HG03135 (cell line): ENCODE measurements at regions not wholly inside any gene's neighbourhood (a gene's known extent, or its start where the extent isn't known, plus 50 kb on each side); places are given as distances from the start of the nearest gene placed in this dataset.

ENCODE experiments used
- ATAC-seq: cut with Tn5 transposase; IDR thresholded peaks from one replicate; pipeline ENCODE4 v1.9.1; 2021; ENCODE audit warnings: mild to moderate bottlenecking, moderate library complexity; ENCODE audit not compliant: unreplicated experiment

DNA sequence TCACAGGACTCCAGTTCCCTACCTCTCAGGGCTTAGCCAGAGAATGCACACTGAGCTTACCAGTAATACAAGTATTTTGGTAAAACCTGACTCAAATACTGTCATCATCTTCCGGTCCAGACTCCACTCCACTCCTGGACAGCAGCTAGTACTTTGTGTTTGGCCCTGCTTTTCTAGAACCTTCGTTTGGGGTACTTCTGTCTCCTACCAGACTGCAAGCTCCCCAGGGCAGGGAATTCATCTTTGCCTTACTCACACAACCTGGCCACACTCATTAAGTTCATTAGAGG is 108.9 kb upstream of the CDC42EP3 start:
- ATAC-seq = no peak

DNA sequence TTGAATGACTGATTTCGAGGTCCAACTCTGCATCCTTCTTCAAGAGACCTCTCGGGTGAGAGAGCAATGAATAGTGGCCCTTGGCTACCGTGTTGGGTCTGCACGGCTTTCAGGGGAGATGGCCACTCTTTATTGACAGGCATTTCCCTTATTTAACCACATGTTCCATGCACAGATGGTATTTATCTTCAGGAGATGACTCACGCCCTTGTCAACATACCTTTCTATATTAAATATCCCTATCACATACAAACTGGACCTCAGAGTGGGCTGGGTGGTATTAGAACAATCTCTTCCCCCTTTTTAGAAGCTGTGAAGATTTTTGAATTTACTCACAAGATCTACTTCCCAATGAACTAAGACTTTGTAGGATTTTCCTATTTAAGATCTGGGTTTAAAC is 109.6 kb upstream of the CDC42EP3 start:
- ATAC-seq = no peak

DNA sequence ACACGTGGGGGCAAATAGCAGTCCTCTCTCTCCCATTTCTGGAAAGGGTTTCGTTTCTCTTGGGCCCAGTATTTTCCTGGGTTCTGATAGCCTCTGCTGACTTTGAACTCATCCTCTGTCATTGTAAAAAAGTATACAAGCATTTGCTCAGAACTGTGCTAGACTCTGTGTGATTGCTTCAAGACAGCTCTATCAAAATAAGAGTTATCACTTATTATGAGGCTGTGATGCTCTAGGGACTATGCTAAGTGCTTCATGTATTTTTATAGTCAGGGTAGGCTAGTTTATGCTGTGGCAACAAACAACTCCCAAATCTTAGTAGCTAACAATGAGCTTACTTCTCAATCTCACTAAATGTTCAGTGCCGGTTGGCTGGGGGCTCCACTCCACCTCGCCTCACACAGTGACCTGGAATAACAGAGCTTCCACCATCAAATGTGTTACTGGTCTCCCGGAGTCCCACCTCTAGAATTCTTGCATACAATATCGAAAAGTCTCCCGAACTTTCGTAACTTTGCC is 110.8 kb upstream of the CDC42EP3 start:
- no peak for ATAC-seq

DNA sequence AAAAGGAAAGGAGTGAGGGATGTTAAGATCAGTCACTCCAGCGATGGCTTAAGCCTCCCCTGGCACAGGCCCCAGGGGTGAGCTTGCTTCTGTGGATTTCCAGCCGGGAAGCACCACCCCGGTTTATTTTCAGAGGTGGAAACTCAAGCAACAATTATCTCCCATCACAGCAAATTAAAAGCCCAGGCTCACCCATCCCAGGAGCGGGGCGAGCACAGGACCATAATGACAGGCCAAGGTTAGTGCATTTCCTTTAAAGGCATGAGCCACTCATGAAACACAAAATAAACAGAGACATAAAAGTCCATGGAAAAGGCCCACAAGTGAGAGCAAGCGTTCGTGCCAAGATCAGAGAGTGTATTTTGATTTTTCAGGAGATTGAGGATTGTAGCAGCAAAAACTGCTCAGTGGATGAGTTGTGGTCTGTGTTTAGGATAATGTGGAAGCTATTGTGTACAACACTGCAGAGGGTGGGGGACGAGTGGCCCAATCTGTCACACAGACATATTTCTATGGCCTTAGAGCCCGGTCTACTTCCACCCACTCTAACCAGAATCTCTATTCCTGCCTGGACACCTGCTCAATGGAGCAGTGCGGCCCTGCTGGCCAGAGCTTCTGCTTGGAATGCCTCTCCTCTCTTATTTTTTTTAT is 111.4 kb upstream of the CDC42EP3 start:
- ATAC-seq = no peak

DNA sequence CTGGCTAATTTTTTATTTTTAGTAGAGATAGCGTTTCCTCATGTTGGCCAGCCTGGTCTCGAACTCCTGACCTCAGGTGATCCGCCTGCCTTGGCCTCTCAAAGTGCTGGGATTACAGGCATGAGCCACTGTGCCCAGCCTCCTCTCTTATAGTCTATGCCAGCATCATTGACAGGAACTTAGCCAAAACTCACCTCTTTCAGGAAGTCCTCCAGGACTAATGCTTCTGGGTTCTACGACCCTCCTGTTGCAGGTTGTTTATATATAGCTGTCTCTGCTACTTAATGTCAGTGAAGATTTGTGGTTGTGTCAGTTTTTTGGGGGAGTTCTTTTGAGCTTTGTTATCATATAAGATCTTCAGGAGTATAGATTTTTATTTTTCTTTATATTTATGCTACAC is 112.1 kb upstream of the CDC42EP3 start:
- ATAC-seq = no peak

DNA sequence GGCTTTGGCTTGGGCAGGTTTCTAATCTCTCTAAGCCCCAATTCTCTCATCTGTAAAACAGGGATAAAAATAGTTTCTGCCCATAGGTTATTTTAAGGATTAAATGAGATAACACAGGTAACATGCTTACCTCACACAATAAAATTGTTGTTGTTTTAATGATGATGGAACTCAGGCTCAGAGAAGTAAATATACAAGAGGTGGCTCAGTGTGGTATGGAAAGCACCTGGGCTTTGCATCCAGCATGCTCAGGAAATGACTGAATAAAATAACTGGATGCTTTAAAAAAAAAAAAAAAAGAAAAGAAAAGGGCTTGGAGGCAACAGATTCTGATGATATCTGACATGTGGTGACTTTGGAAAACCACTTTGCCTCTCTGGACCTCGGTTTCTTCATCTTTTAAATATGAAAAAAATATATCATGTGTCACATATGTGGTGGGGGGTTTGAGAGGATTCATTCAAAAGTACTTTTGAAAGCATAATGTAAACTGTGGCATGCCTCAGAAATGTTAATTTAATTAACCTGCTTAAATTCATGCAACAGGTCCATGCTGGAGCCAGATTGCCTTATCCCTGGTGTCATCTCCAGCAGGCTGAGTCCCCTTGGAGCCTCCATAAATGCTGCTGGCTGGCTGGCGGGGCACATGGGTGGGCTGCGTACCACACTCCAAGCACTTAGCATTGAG is 112.8 kb upstream of the CDC42EP3 start:
- no peak for ATAC-seq

DNA sequence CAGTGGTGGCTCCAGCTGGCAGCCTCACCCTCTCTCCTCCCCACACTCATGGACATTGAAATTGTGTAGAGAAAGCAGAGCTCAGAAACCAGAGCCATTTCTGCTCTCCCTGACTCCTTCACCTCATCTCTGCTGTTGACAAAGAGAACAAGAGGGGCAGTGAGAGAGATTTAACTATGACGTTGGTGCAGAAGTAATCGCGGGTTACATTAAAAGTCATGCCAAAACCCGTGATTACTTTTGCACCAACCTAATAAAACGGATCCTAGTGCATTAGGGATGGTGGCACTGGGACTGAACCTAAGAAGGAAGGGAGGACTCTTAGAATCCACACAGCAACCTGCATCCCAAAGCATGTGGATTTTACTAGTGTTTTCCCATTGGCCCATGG is 113.3 kb upstream of the CDC42EP3 start:
- ATAC-seq = no peak

DNA sequence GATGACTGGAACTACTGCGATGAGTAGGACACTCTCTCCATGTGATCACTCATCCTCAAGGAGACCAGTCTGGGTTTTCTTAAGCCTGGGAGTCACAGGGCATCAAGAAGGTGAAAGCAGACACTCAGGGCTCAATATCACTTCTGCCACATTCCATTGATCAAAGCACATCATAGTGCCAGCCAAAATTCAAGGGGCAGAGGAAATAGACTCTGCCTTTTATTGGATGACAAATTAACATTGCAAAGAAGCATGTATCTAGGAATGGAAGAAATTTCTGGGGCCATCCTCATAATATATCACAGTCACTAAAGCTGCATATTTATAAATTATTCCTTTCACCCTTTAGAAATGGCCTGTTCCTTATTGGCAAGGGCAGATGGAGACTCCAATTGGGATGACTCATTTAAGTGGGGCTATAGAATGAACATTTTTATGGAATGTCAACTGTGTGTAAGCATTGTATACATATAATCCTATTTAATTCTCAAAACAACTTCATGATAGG is 114.8 kb upstream of the CDC42EP3 start:
- ATAC-seq = no peak

DNA sequence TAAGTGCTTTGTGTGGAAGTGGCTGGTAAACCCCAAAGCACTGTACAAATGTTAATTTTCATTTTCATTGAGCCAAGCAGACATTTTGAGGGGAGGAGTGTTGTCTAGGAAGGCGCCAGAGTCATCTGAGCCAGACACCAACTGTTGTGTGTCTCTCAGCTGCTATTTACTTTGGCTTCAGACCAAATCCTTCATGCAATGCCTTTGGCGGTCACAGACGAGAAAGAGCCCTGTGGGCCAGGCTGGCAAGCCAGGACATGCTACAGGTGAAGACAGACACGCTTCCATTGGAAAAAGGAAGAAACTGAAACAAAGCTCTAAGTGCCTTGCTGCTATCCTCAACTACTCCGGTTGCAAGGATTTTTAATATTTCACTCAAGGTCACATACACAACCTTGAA is 115.4 kb upstream of the CDC42EP3 start:
- no peak for ATAC-seq

DNA sequence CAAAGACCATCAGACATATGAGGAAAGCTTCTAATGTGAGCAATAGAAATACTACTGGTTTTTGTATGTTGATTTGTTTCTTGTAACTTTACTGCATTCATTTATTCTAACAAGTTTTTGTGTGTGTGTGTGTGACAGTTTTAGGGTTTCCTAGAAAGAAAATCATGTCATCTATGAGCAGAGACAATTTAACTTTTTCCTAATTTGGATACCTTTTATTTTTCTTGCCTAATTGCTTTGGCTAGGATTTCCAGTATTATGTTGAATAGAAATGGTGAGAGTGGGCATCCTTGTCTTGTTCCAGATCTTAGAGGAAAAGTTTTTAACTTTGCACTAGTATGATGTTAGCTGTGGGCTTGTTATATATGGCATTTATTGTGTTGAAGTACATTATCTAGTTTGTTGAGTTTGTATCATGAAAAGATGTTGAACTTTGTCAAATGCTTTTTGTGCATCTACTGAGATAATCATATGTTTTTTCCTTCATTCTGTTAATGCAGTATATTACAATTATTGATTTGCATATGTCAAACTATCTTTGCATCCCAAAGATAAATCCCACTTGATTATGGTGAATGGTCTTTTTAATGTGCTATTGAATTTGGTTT is 117.3 kb upstream of the CDC42EP3 start:
- no peak for ATAC-seq

DNA sequence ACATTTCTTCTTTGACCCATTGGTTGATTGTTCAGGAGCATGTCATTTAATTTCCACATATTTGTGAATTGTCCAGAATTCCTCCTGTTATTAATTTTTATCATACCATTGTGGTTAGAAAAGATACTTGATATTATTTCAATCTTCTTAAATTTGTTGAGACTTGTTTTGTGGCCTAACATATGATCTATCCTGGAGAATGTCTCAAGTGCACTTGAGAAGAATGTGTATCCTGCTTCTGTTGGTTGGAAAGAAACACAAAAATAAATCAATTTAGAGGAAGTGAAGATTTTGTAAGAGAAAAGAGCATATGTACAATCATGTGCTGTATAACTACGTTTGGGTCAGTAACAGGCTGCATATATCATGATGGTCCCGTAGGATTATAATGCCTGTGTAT is 118.6 kb upstream of the CDC42EP3 start:
- no peak for ATAC-seq

DNA sequence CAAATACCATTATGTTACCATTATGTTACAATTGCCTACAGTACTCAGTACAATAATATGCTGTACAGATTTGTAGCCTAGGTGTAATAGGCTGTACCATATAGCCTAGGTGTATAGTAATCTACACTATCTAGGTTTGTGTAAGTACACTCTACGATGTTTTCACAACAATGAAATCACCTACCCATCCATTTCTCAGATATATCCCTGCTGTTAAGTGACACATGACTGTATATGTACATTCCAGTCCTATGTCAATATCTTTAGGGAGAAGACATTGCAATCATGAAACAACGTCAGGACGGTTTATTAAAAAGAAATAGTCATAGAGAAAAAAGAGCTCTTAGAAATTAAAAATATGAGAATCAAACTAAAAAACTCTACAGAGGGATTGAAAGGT is 119.0 kb upstream of the CDC42EP3 start:
- no peak for ATAC-seq

DNA sequence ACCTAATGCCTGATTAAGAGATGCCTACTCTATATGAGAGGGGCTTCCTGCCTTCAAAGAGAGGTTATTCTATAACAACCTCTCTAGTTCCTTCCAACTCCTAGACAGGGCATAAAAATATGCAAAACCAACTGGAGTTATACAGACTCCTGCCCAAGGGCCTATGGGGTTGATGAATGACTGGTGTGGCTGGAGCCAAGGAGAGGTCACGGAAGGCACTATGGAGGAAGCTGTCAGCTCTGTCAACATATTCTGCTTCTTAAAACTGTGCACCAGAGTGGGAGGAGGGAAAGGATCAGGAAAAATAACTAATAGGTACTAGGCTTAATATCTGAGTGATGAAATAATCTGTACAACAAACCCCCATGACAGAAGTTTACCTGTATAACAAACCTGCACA is 120.9 kb upstream of the CDC42EP3 start:
- no peak for ATAC-seq

DNA sequence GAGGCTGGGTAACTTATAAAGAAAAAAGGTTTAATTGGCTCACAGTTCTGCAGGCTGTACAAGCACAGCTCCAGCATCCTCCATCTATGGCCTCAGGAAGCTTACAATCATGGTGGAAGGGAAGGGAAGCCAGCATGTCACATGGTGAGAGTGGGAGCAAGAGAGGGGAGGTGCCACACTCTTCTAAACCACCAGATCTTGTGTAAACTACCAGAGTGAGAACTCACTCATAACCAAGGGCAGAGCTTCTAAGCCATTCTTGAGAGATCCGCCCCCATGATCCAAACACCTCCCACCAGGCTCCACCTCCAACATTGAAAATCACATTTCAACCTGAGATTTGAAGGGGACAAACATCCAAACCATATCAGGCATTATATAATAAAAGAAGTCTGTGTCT is 121.6 kb upstream of the CDC42EP3 start:
- no peak for ATAC-seq

DNA sequence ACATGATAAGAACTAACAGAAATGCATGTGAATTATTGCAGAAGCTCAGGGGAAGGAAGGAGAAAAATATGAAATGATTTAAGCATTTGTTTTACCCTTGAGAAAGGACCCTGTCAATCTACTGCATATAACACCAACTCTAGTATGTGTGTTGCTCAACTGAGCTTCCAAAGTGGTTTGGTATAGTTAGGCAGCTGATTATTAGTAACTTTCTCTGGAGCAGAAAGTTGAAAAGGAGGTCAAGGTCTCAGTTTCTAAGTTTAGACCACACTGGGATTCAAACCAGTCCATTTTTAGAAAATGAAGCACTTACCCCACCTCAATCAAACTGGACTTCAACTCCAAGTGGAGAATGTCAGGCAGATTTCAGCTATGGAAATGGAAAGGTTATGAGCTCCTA is 123.3 kb upstream of the CDC42EP3 start:
- no peak for ATAC-seq

DNA sequence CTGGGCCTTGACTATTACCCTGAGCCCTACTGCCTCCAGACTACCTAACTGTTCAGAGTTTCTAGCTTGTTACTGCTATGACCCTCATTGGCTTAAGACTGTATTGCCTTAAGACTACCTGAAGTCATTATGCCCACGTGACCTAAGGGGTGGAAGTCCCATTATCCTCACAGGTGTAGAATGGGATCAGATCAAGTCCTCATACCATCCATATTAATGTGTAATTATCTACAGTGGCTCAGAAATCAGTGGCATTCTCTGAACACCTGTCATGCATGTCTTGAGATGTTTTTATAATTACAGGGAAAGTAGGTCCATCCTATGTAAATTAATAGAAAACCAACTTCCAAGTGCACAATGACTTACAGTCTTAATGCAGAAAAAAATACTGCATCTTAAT is 124.0 kb upstream of the CDC42EP3 start:
- no peak for ATAC-seq

DNA sequence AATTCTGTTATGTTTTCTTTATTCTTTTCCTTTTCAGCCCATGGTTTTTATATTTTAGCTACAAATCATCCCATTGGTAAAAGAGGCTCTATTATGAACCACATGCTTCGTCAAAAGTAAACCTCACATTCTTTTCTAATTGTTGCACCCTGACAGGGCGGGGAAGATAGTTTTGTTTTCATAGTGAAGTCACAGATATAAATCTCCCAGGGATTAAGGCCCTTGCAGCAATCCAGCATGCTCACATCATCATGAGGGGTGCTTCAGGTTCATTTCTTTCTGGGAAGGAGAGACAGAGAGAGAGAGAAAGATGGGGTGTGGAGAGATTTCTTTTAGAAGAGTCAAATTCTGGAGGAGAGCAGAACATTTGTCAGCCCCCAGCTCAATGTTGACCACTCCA is 124.5 kb upstream of the CDC42EP3 start:
- ATAC-seq = no peak

DNA sequence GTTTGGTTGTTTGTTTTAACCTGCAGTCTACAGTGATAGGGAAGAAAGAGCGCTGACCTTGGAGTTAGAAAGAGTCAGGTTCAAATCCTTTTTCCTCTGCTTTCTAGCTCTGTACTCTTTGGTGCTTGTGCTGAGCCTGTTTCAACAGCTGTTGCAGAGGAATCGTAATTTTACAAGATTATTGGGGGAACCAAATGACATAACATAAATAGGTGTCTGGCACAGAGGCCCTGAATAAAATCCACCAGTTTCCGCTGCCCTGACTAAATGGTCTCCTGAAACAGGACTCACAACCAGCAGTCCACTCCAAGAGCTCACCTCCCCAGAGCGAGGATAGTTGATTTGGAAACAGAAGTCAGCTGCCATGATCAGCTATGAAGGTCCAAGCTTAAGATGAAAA is 125.0 kb upstream of the CDC42EP3 start:
- ATAC-seq = no peak

DNA sequence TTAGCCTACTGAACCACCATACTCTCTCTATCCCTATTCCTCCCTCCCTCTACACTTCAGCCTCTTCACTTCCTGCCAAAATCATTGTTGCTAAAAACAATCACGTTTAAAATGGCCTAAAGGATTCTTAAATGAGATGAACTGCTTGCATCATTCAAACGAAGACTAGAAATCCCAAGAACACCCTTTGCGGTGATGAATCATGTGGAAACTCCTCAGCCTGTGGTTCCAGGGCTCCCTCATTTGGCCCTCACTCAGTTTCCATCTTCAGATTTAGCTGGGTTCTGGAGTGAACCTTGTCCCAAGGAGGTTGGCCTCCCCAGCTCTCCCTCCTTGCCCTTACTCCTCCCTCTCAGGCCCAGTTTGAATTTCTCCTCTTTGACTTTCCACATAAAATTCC is 125.6 kb upstream of the CDC42EP3 start:
- no peak for ATAC-seq

DNA sequence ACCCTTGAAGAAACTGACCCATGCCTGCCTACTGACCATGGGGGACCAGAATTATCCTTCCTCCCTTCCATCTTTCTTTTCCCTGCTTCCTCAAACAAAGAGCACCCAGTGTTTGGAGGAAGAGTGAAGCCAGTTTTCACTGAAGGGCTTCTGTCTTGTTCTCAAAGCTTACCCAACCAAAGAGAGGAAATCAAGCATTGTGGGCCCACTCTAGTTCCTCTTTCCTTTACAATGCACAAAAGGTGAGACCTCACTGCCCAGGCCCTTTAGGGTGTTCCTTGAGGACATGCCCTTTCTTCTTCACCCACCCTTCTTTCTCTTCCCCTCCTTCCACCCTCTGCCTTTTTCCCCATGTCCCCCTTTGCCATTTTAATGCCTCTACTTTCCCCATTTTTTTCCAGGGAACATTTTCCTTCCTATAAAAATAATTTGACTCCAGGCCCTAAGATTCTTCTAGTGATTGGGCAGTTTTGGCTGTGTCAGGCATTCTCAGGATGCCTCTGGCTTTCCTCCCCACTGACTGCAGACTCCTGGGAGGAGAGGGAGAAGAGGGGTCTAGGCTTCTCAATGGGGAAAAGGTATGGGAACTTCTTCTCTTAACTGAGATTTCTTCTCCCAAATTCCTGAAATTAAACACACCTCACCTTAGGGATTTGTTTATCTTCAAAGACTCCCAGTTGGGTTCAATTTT is 126.6 kb upstream of the RMDN2 start:
- ATAC-seq = no peak

DNA sequence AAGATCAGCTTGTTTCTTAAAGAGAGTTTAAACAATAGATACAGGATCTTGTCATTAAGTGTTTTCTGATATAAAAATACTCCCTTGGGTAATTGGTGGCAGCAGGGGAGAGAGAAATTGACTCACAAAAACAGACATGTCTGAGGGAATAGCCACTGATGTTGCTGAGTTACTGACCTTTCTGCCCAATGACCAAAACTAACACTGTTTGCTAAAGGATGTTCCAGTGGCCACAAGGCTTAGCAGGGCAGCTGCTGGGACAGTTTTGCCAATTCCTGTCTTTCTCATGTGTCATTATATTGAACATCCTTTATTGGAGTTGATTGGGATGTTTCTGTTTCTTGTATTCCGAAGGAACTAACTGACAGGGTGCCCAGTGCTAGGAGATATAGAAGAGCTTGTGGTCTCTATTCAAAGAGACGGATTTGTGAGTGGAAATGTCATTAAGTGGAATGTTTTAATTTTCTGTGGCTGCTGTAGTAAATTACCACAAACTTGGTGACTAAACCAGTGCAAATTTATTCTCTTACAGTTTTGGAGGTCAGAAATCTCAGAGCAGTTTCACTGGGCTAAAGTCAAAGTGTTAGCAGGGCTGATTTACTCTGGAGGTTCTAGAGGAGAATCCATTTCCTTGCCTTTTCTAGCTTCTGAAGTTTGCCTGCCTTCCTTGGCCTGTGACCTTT is 124.8 kb upstream of the RMDN2 start:
- no peak for ATAC-seq
